ENCODE measurements at regions not wholly inside any gene's neighbourhood (a gene's known extent, or its start where the extent isn't known, plus 50 kb on each side); places are given as distances from the start of the nearest gene placed in this dataset.

- no peak for DNase-seq (ENCODE audit: extremely low read depth, low read depth, low spot score)
Measured at GRCh38 chr2:129710670-129711495, 268.6 kb upstream of the RAB6C start.

- DNase-seq (ENCODE audit: extremely low read depth, low read depth, low spot score): no peak
Measured at GRCh38 chr2:129711816-129712675, 267.4 kb upstream of the RAB6C start.

GRCh38 chr2:129712676-129712985 is 266.8 kb upstream of the RAB6C start:
- DNase-seq (ENCODE audit: extremely low read depth, low read depth, low spot score): no peak

GRCh38 chr2:129713337-129713736 is 266.1 kb upstream of the RAB6C start:
- no peak for DNase-seq (ENCODE audit: extremely low read depth, low read depth, low spot score)

GRCh38 chr2:129716781-129717559 is 262.5 kb upstream of the RAB6C start:
- no peak for DNase-seq (ENCODE audit: extremely low read depth, low read depth, low spot score)

- DNase-seq (ENCODE audit: extremely low read depth, low read depth, low spot score): no peak
Measured at GRCh38 chr2:129717560-129718130, 261.8 kb upstream of the RAB6C start.

- no peak for DNase-seq (ENCODE audit: extremely low read depth, low read depth, low spot score)
Measured at GRCh38 chr2:129719335-129719734, 260.1 kb upstream of the RAB6C start.

- DNase-seq (ENCODE audit: extremely low read depth, low read depth, low spot score): no peak
Measured at GRCh38 chr2:129720360-129720759, 259.1 kb upstream of the RAB6C start.

GRCh38 chr2:129720761-129721160 is 258.7 kb upstream of the RAB6C start:
- DNase-seq (ENCODE audit: extremely low read depth, low read depth, low spot score): no peak

GRCh38 chr2:129721236-129721635 is 258.2 kb upstream of the RAB6C start:
- DNase-seq (ENCODE audit: extremely low read depth, low read depth, low spot score): no peak

- no peak for DNase-seq (ENCODE audit: extremely low read depth, low read depth, low spot score)
Measured at GRCh38 chr2:129721846-129722245, 257.6 kb upstream of the RAB6C start.

GRCh38 chr2:129722306-129723019 is 257.0 kb upstream of the RAB6C start:
- no peak for DNase-seq (ENCODE audit: extremely low read depth, low read depth, low spot score)

- no peak for DNase-seq (ENCODE audit: extremely low read depth, low read depth, low spot score)
Measured at GRCh38 chr2:129723277-129724020, 256.0 kb upstream of the RAB6C start.

- DNase-seq (ENCODE audit: extremely low read depth, low read depth, low spot score): no peak
Measured at GRCh38 chr2:129724021-129724757, 255.3 kb upstream of the RAB6C start.

GRCh38 chr2:129726216-129726615 is 253.2 kb upstream of the RAB6C start:
- no peak for DNase-seq (ENCODE audit: extremely low read depth, low read depth, low spot score)

- no peak for DNase-seq (ENCODE audit: extremely low read depth, low read depth, low spot score)
Measured at GRCh38 chr2:129727286-129727685, 252.2 kb upstream of the RAB6C start.

GRCh38 chr2:129728035-129728972 is 251.2 kb upstream of the RAB6C start:
- no peak for DNase-seq (ENCODE audit: extremely low read depth, low read depth, low spot score)

GRCh38 chr2:129729011-129729410 is 250.5 kb upstream of the RAB6C start:
- DNase-seq (ENCODE audit: extremely low read depth, low read depth, low spot score): no peak
